Activated naive CD4-positive, alpha-beta T cell treated with anti-CD3 and anti-CD28 coated beads, Interleukin-2, amount 50 U/mL, for 72 hours (primary cell): ENCODE measurements at regions not wholly inside any gene's neighbourhood (a gene's known extent, or its start where the extent isn't known, plus 50 kb on each side); places are given as distances from the start of the nearest gene placed in this dataset.
A peak's percentile ranks its signal among the peaks of the same experiment; 100 is the strongest.

Source experiments
- ATAC-seq, 2 donors: fragments of 150-1000 bp; cut with Tn5 transposase; 2 replicates each; pipeline ENCODE4 v1.10.0; 2021; ENCODE audit warnings: mild to moderate bottlenecking in 2 of 2, moderate library complexity in 2 of 2
- DNase-seq, 2 donors: peaks; one replicate each; pipeline ENCODE4 v3.0.0; 2021 to 2022; ENCODE audit warnings: low spot score in 2 of 2
- H3K27ac Mint-ChIP-seq, 2 donors: one replicate each; pipeline ENCODE4 v1.8.0; 2022; ENCODE audit warnings: mild to moderate bottlenecking in 2 of 2, mixed read lengths in 2 of 2
- H3K36me3 Mint-ChIP-seq, 2 donors: one replicate each; pipeline ENCODE4 v1.8.0; 2022; ENCODE audit warnings: mixed read lengths in 2 of 2
- H3K9me3 Mint-ChIP-seq, 2 donors: one replicate each; pipeline ENCODE4 v1.8.0; 2022; ENCODE audit warnings: mixed read lengths in 2 of 2

DNA sequence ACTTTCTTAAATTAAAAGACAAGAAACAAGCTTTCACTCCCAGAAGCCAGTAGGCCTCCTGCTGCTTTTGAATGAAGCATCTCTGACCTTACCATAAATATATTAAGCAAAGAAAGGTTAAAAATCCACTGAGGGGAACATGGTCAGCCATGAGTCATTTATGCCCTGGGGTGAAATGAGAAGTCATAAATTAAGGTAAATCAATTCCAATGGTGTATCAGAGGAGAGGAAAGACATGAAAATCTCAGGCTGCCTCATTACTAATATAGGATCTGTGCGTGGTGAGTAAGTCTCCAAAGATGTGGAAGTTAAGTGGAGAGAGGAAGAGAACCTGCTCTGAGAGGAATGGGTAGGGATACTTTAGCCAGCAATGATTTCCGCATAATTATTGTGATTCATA, 292.3 kb upstream of the CHAC2 start:
- DNase-seq: no peak
- H3K36me3 Mint-ChIP-seq: no peaks in the 10 kb centered on the region
- ATAC-seq: no peak
- peaks cover 0 to 2% of the 10 kb centered on the region in 2 donors for H3K9me3 Mint-ChIP-seq
- H3K27ac Mint-ChIP-seq: no peak overlapping the region

DNA sequence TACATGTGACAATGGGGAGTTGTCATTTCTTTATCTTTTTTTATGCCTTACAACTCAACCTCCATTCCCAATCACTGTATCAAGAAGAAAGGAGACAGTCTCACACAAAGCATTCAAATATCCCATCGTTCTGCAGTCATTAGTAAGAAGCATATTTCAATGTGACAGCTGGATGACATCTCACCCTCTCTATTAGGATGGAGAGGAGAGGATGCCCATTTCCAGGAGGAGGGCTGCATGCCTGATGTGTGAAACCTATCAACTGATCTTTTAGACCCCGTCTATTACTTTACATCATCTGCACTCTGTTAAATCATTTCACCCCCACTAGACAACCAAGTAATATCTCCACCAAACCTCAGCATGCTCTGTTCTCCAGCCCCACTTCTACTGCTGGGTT, 292.7 kb upstream of the CHAC2 start:
- DNase-seq: no peak
- Mint-ChIP-seq H3K36me3 (no peaks in the 10 kb centered on the region), H3K27ac (no peak overlapping the region), H3K9me3 (peaks cover 0 to 2% of the 10 kb centered on the region in 2 donors)
- no peak for ATAC-seq

DNA sequence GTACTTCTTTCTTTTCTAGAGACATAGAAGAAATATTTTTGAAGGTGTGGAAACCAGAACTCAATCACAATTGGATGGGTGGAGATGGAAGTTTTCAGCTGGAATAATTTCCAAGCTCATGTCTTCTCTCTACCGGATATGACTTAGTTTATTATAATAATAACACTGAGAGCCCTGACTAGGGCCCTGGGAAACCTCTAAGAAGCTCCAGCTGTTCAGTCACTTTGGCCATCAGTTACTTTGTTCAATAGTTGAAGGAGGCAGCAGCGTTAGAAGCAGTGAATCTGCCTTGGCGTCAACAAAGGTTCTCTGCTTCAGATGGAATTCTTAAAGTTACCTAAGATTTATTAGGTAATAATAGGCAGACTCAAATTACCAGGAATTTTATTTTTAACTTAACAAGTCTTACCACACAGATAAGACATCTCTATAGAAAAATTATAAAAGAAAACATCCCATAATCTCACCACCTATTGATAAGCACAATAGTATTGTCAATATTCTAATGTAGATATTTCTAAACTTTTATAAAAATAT, 293.8 kb upstream of the CHAC2 start:
- no peak overlapping the region for H3K27ac Mint-ChIP-seq
- peaks cover 0 to 2% of the 10 kb centered on the region in 2 donors for H3K9me3 Mint-ChIP-seq
- ATAC-seq: no peak
- no peak for DNase-seq
- no peaks in the 10 kb centered on the region for H3K36me3 Mint-ChIP-seq

DNA sequence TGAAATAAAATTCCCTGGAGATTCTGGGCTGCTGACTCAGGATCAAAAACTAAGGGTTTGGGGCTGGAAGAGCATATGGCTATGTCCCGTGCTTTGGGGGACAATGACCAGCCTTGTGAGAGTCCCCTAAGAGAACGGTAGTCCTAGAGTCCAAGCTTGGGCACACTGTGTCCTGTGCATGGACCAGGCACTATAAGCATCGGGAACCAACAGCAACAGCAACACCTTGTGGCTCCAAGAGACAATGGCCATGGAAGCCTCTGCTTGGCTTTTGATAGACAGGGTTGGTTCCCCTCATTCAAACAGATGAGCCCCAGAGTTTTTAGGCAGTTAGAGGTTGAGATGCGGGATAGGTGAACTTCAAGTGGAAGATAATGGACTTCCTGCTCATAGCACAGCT, 294.4 kb upstream of the CHAC2 start:
- no peaks in the 10 kb centered on the region for H3K36me3 Mint-ChIP-seq
- ATAC-seq (no peak), DNase-seq (no peak)
- H3K27ac Mint-ChIP-seq: no peak overlapping the region
- H3K9me3 Mint-ChIP-seq: peaks cover 0 to 2% of the 10 kb centered on the region in 2 donors

DNA sequence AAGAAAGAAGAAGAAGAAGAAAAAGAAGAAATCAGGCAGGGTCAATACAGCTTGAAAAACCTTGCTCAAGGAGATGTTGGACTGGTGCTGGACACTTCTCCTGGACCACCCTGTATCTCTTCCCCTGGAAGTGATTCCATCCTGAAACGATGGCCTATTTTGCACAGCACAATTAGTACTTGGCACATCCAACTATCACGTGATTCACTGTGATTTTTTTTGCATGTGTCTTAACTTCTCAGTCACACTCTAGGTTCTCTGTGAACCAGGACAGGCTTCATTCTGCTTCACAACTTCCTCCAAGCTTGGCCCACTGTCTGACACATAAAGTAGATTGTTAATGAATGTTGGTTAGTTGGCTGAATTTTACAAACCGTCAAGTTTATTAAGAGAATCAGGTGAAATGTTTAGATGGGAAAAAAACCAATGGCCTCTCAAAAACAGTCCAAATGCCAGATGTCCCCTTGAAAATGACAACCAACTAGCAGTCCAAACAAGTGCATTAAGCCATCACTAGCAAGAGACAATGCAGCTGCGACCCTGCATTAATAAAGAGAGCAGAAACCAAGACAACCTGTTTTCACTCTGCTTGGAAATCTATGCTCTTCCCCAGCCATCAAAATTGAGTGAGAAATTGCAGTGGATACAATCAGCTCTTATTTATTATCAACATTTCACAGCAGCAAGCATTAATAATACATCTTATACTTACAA, 300.0 kb upstream of the CHAC2 start:
- DNase-seq (no peak), ATAC-seq (no peak)
- H3K36me3 Mint-ChIP-seq: no peaks in the 10 kb centered on the region
- peaks cover 0 to 2% of the 10 kb centered on the region in 2 donors for H3K9me3 Mint-ChIP-seq
- H3K27ac Mint-ChIP-seq: no peak overlapping the region

DNA sequence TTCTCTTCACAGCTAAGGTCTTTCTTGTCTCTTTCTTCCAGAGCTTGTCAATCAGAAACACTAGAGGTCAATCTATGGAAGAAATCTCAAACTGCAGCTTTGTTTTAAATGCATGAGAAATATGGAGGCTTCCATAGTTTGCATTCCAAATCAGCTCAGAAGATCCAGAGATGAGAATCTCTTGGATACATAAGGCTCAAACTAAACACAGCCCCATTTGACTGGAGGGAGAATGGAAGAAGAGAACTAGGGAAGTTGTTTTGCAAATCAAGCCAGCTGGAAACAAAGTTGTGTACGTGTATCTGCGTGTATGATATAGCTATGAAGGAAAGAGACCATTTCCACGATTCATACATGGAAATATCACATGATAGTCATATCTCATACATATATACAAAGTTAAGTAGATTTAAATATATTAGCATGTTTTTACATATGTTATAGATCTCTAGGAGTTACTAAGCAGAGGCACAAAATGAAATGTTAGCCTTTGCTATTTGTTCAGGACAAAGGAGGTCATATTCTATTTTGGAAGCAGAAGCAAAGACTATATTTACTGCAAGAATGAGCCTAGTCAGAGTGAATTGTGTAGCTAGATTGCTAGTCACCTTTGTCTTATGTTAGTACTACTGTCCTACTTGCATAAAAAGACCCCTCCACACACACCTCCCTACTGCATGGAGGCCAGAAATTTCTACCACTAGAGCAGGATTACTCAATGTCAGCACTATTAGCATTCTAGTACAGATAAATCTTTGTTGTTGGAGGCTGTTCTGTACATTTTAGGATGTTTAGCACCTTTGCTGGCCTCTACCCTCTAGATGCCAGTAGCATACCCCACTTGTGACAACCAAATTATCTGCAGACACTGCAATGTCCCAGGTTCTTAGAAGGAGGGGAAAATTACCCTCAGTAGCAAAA, 303.5 kb upstream of the CHAC2 start:
- Mint-ChIP-seq H3K27ac (no peak overlapping the region), H3K9me3 (peaks cover 0 to 5% of the 10 kb centered on the region in 2 donors), H3K36me3 (no peaks in the 10 kb centered on the region)
- ATAC-seq (no peak), DNase-seq (no peak)

DNA sequence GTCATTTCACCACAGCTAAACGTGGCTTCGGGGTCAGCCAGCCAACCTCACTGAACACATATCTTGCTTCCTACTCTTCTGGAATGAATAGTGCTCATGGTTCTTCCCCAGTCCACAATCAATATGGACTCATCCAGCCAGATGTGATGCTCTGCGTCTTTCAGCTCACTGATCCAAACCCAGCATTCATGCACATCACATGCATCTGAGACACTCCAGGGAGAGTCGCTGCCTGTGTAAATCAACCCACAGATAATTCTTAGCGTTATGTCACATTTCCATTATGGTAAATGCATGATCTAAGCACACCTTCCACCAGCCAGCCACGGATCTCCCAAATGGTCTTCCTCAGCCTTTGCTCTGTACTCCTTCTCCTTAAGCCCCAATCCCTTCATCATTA, 306.7 kb upstream of the CHAC2 start:
- no peak overlapping the region for H3K27ac Mint-ChIP-seq
- peaks cover 0 to 10% of the 10 kb centered on the region in 2 donors for H3K9me3 Mint-ChIP-seq
- ATAC-seq: no peak
- DNase-seq: no peak
- no peaks in the 10 kb centered on the region for H3K36me3 Mint-ChIP-seq

DNA sequence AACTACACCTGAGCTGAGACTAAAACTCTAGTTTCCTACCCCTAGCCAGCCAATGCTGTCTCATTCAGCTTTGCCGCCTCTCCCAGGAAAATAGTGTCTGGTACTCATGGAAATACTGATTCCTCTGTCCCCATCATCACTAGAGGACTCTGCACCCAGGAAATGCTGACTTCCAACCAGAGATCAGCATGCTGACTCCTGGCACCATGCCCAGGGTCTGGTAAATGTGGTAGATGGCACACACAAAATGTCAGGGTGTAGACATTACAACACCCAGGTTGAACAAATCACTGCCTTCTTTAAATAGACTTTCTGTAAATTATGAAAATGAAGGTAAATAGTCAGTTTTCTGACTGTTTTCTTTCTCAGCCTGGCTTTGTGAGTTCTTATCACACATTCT, 307.3 kb upstream of the CHAC2 start:
- DNase-seq (no peak), ATAC-seq (no peak)
- Mint-ChIP-seq H3K27ac (no peak overlapping the region), H3K36me3 (no peaks in the 10 kb centered on the region), H3K9me3 (peaks cover 0 to 10% of the 10 kb centered on the region in 2 donors)

DNA sequence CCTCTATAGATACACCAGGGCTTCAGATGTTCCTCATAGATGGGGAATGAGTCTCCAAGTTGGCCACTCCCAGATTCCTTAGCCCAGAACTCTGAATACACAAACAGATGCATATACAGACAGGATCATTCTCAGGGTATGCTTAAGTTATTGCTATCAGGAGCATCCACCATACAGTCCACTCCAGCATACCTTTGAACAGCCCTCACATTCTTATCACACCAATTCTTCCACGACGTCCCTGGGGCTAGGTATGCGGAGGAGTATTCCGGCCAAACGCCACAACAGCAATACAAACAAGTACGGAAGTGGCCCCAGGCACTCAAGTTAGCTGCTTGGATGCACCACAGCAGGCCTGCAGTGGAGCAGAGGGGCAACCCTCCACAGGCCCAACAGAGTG, 312.5 kb upstream of the CHAC2 start:
- DNase-seq (no peak), ATAC-seq (no peak)
- no peaks in the 10 kb centered on the region for H3K36me3 Mint-ChIP-seq
- no peak overlapping the region for H3K27ac Mint-ChIP-seq
- H3K9me3 Mint-ChIP-seq: peaks cover 0 to 12% of the 10 kb centered on the region in 2 donors

DNA sequence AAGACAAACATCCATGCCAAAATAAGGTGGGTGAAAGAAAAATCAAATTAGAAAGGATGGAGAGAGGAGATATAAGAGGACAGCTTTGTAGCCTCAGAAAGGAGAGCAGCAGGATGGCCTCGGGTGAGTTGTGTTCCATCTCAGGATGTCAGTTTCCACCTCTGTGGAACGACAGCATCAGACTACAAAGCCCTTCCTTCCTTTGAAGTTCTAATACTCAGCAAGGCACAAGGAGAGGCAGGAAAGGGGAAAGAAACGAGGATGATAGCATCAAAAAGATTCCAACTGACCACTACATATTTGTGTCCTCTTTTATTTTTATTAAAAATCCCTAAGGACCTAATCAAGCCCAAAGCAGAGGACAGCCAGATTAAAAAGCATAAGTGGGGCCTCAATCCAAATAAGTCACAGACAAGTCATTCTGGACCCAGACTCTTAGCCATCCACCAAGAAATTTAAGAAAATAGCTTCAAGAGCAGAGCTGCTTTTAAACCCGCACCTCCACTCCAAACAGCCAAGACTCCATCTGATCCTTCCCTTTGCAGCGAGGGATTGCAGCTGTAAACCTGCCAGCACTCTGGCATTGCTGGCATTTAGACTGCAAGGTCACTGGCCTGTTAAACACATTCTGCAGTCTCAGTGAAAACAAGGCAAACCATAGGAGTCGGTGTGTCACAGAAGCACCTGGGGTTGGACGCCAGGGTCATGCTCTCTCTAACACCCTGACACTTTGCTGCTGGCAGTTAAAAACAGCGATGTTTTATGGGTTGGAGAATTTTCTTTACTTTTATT, 314.5 kb upstream of the CHAC2 start:
- DNase-seq: no peak

DNA sequence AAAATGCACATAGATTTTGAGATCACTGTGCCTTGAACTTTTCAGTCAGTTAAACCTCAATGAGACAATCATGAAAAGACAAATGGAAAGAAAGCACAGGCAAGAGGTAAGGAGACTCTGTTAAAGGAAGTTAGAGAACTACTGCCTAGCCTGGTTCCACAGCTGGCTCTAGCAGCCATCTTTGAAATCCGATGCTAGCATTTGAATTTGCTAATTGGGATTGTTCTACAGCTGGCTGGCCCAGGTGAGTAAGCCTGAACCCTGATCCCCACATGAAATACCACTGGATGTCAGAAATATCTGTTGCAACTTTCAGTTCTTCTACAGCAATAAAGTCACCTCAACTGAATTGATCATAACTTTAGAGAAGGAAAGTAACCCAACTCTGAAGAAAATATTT, 315.2 kb upstream of the CHAC2 start:
- no peak for ATAC-seq
- DNase-seq: no peak
- H3K9me3 Mint-ChIP-seq: peaks cover 0 to 3% of the 10 kb centered on the region in 2 donors
- H3K27ac Mint-ChIP-seq: no peak overlapping the region
- no peaks in the 10 kb centered on the region for H3K36me3 Mint-ChIP-seq

More for the DNA sequence above, 314.5 kb upstream of the CHAC2 start:
- no peak for ATAC-seq
- H3K27ac Mint-ChIP-seq: no peak overlapping the region
- no peaks in the 10 kb centered on the region for H3K36me3 Mint-ChIP-seq
- H3K9me3 Mint-ChIP-seq: peaks cover 0 to 8% of the 10 kb centered on the region in 2 donors

DNA sequence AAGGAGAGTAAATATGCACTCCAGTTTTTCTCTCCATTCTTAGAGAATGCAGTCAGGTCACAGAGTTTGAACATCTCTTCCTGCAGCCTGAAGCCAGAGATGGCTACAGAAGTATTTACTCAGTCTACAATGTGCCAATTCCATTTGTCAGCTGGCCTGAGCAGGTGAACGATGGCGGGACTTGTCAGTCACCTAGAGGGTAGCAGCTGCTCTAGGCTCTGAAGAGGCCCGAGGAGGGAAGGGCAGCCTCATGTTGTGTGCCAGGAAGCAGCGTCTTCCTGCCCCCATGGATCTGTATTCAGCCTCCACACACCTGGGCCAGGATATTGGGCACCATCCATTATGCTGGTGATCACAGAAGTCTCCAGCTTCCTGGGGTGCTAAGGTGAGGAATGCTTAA, 316.7 kb upstream of the CHAC2 start:
- H3K27ac Mint-ChIP-seq: no peak overlapping the region
- H3K36me3 Mint-ChIP-seq: no peaks in the 10 kb centered on the region
- H3K9me3 Mint-ChIP-seq: peaks cover 0 to 3% of the 10 kb centered on the region in 2 donors
- ATAC-seq (no peak), DNase-seq (no peak)

DNA sequence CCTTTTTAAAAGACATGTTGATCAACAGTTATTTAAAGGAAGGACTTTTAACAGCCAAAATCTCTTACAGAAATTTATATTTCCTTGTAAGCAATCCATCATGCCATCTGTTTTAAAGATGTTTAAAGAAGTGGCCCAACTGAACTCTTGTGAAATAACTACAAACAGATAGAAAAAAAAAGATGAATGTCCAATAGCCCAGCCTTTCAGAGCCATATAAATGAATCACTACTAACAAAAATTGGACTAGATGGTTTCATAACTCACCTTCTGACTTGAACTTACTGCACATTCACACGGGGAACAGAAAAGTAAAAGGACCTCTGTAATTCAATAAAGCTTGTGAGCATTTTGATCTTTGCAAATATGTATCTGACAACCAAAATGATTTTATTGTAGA, 319.0 kb upstream of the CHAC2 start:
- no peaks in the 10 kb centered on the region for H3K36me3 Mint-ChIP-seq
- no peaks in the 10 kb centered on the region for H3K9me3 Mint-ChIP-seq
- no peak overlapping the region for H3K27ac Mint-ChIP-seq
- ATAC-seq: no peak
- DNase-seq: no peak

DNA sequence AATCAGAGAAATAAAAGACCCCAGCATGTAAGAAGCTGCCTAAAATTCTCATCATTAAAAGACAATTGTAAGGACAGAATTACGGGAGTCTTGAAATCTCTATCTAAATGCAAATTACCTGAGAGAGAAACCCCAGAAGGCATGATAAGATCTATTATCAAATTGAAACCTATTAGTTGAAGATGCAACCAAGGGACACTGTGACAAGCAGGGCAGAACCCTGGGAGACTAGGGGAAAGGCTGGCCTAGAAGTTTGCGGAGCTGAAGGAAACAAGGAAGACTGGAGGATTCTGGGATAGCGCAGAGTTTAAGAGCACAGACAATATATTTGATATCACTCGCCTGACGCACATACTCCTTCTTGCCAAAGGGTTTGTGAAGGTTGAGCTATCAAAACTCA, 319.5 kb upstream of the CHAC2 start:
- no peak for ATAC-seq
- H3K36me3 Mint-ChIP-seq: no peaks in the 10 kb centered on the region
- H3K27ac Mint-ChIP-seq: no peak overlapping the region
- no peaks in the 10 kb centered on the region for H3K9me3 Mint-ChIP-seq
- DNase-seq: no peak

DNA sequence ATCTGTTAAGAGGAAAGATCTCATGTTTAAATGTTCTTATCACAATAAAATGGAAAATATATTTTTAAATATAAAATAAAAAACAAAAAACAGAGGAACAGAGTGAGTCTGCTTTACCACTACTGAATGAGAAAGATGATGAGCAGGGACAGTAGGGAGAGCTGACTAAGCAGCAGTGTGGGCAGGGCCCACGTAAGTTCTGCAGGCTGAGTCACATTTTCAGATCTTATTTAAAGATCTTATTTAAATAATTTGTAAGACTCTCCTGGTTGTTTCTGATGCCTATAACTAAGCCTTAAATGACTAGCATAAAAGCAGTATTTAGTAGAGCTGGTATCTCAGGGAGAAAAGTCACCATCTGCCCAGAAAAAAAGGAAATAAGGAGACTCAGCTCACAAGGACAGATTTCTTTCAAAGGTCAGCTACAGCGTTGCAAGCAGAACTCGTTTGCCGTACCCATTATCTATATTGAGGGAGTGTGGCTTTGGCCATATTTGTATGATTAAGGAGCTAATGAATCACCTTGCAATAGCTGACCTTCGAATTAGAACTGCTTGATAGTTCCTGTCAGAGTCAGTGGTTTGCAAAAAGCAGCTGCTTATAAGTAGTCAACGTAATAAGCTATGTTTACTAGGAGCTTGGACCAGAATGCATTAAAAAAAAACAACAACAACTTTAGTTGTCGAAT, 322.1 kb upstream of the CHAC2 start:
- peak in 1 of 2 donors; percentile 79 for ATAC-seq
- H3K27ac Mint-ChIP-seq: no peak overlapping the region
- DNase-seq: no peak
- H3K36me3 Mint-ChIP-seq: no peaks in the 10 kb centered on the region
- no peaks in the 10 kb centered on the region for H3K9me3 Mint-ChIP-seq

DNA sequence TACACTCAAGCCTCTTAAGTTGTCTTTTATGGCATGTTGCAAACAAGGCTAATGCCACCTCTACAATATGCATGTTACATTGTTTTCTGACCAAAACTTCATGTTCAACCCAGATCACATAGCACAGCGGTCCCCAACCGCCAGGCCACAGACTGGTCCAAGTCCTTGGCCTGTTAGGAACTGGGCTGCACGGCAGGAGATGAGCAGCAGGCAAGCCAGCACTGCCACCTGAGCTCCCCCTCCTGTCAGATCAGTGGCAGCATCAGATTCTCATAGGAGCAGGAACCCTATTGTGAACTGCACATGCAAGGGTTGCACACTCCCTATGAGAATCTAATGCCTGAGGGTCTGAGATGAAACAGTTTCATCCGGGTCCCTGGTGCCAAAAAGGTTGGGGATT, 324.8 kb upstream of the CHAC2 start:
- Mint-ChIP-seq H3K36me3 (no peaks in the 10 kb centered on the region), H3K9me3 (no peaks in the 10 kb centered on the region), H3K27ac (no peak overlapping the region)
- ATAC-seq: no peak
- DNase-seq: no peak
